Liver (tissue), 7 donors: ENCODE measurements at regions not wholly inside any gene's neighbourhood (a gene's known extent, or its start where the extent isn't known, plus 50 kb on each side); places are given as distances from the start of the nearest gene placed in this dataset.

Experiments
- DNase-seq: peaks from one replicate; pipeline ENCODE4 v3.0.0-alpha.2; 2017; ENCODE audit warnings: low spot score
- H3K27ac ChIP-seq, 2 donors: one replicate each; pipeline ENCODE4 v1.7.0; 2013; ENCODE audit warnings: inconsistent platforms in 2 of 2, low read length in 2 of 2, control low read depth in 1 of 2, low read depth in 1 of 2, mild to moderate bottlenecking in 1 of 2
- H3K27me3 ChIP-seq, 4 donors: one replicate each; pipeline versions ENCODE4 v1.6.1 to v1.7.0; 2013; ENCODE audit warnings: low read length in 3 of 4, inconsistent platforms in 1 of 4, mild to moderate bottlenecking in 1 of 4, moderate library complexity in 1 of 4; ENCODE audit not compliant: control insufficient read depth in 4 of 4, insufficient read depth in 4 of 4
- H3K36me3 ChIP-seq, 4 donors: one replicate each; pipeline versions ENCODE4 v1.6.1 to v1.7.0; 2013; ENCODE audit warnings: low read length in 3 of 4, mild to moderate bottlenecking in 3 of 4, low read depth in 1 of 4, moderate library complexity in 1 of 4; ENCODE audit not compliant: control insufficient read depth in 4 of 4, insufficient read depth in 3 of 4
- H3K4me1 ChIP-seq, 4 donors: one replicate each; pipeline versions ENCODE4 v1.6.1 to v1.7.0; 2013; ENCODE audit warnings: low read length in 3 of 4, mild to moderate bottlenecking in 3 of 4, moderate library complexity in 1 of 4; ENCODE audit not compliant: control insufficient read depth in 4 of 4, insufficient read depth in 4 of 4
- H3K4me3 ChIP-seq, 3 donors: one replicate each; pipeline versions ENCODE4 v1.6.1 to v1.7.0; 2013; ENCODE audit warnings: low read length in 3 of 3, control low read depth in 1 of 3, low read depth in 1 of 3, mild to moderate bottlenecking in 1 of 3
- H3K9ac ChIP-seq, 2 donors: one replicate each; pipeline ENCODE4 v1.7.0; 2013; ENCODE audit warnings: low read length in 2 of 2, mild to moderate bottlenecking in 2 of 2, moderate library complexity in 2 of 2, control low read depth in 1 of 2, low read depth in 1 of 2
- H3K9me3 ChIP-seq, 4 donors: one replicate each; pipeline versions ENCODE4 v1.6.1 to v1.7.0; 2013; ENCODE audit warnings: low read length in 3 of 4; ENCODE audit not compliant: control insufficient read depth in 4 of 4
- ATF3 ChIP-seq: IDR thresholded peaks from 2 replicates; pipeline ENCODE4 v1.6.1; 2016; ENCODE audit warnings: antibody characterized with exemption
- EGR1 ChIP-seq, 2 donors: IDR thresholded peaks; 2 replicates each; pipeline ENCODE4 v1.6.1; 2016 to 2018; ENCODE audit warnings: antibody characterized with exemption in 2 of 2, low read depth in 2 of 2
- FOXA1 ChIP-seq: IDR thresholded peaks from 2 replicates; pipeline ENCODE4 v1.6.1; 2016; ENCODE audit warnings: antibody characterized with exemption
- FOXA2 ChIP-seq: IDR thresholded peaks from 2 replicates; pipeline ENCODE4 v1.6.1; 2016; ENCODE audit warnings: antibody characterized with exemption
- HNF4A ChIP-seq, 2 donors: conservative IDR thresholded peaks; 2 replicates each; pipeline ENCODE4 v1.6.1; 2016; ENCODE audit warnings: antibody characterized with exemption in 2 of 2, mild to moderate bottlenecking in 2 of 2
- HNF4G ChIP-seq: IDR thresholded peaks from 2 replicates; pipeline ENCODE4 v1.6.1; 2016; ENCODE audit warnings: antibody characterized with exemption
- JUND ChIP-seq, 2 donors: IDR thresholded peaks; 2 replicates each; pipeline ENCODE4 v1.6.1; 2016; ENCODE audit warnings: antibody characterized with exemption in 2 of 2
- NR2F2 ChIP-seq: IDR thresholded peaks from 2 replicates; pipeline ENCODE4 v1.6.1; 2016; ENCODE audit warnings: antibody characterized with exemption
- RAD21 ChIP-seq, 2 donors: IDR thresholded peaks; 2 replicates each; pipeline ENCODE4 v1.6.1; 2016; ENCODE audit warnings: antibody characterized with exemption in 2 of 2, mild to moderate bottlenecking in 2 of 2
- REST ChIP-seq: IDR thresholded peaks from 2 replicates; pipeline ENCODE4 v1.6.1; 2016; ENCODE audit warnings: antibody characterized with exemption, mild to moderate bottlenecking
- RXRA ChIP-seq, 2 donors: IDR thresholded peaks; 2 replicates each; pipeline ENCODE4 v1.6.1; 2017 to 2018; ENCODE audit warnings: antibody characterized with exemption in 2 of 2, mild to moderate bottlenecking in 1 of 2
- TAF1 ChIP-seq: conservative IDR thresholded peaks from 2 replicates; pipeline ENCODE4 v1.6.1; 2016; ENCODE audit warnings: antibody characterized with exemption, mild to moderate bottlenecking
- YY1 ChIP-seq: IDR thresholded peaks from 2 replicates; pipeline ENCODE4 v1.6.1; 2016; ENCODE audit warnings: antibody characterized with exemption, mild to moderate bottlenecking
- ZBTB33 ChIP-seq: IDR thresholded peaks from 2 replicates; pipeline ENCODE4 v1.6.1; 2016; ENCODE audit warnings: antibody characterized with exemption
- WGBS: extraction: QIAGEN DNeasy Blood & Tissue Kit; methylation state at CpG from one replicate; pipeline ENCODE4 v1.1.7; 2013; 5-methylcytosine and 5-hydroxymethylcytosine counted together
- donor health status: healthy.
- donor health status: healthy.
- donor health status: healthy.
- donor health status: healthy.

GRCh38 chr2:104462731-104463130, 391.2 kb upstream of the POU3F3 start:
- no peak for DNase-seq
- Histone ChIP-seq H3K4me1 (no peaks in the 10 kb centered on the region), H3K9me3 (no peaks in the 10 kb centered on the region), H3K27me3 (no peaks in the 10 kb centered on the region), H3K27ac (no peak overlapping the region), H3K9ac (no peak overlapping the region), H3K36me3 (no peaks in the 10 kb centered on the region), H3K4me3 (no peak overlapping the region)
- 88% methylated on average over 2 of the region's 2 CpGs for WGBS
- TF ChIP-seq EGR1 (IDR thresholded peaks at IDR 0.05; ENCODE audit: low read depth in 2 of 2) = no peak

GRCh38 chr2:104465981-104466380, 387.9 kb upstream of the POU3F3 start:
- Histone ChIP-seq H3K27ac (no peak overlapping the region), H3K4me3 (no peak overlapping the region), H3K27me3 (no peaks in the 10 kb centered on the region), H3K9ac (no peak overlapping the region), H3K36me3 (no peaks in the 10 kb centered on the region), H3K9me3 (no peaks in the 10 kb centered on the region), H3K4me1 (no peaks in the 10 kb centered on the region)
- no peak for DNase-seq
- 71% methylated on average over 4 of the region's 4 CpGs for WGBS
- no peak for TF ChIP-seq RAD21 (IDR thresholded peaks at IDR 0.05)
- TF ChIP-seq REST = no peak
- TF ChIP-seq ATF3 = no peak
- TF ChIP-seq FOXA2 = no peak
- no peak for TF ChIP-seq EGR1 (IDR thresholded peaks at IDR 0.05; ENCODE audit: low read depth in 2 of 2)
- TF ChIP-seq HNF4A (conservative IDR thresholded peaks at IDR 0.05) = no peak
- no peak for TF ChIP-seq HNF4G
- TF ChIP-seq NR2F2 = no peak
- TF ChIP-seq JUND (IDR thresholded peaks at IDR 0.05) = no peak
- TF ChIP-seq ZBTB33 = no peak
- TF ChIP-seq TAF1 = no peak

GRCh38 chr2:104468846-104469245, 385.1 kb upstream of the POU3F3 start:
- no peak for DNase-seq
- no peaks in the 10 kb centered on the region for H3K9me3 ChIP-seq
- no peak overlapping the region for H3K27ac ChIP-seq
- no peak overlapping the region for H3K9ac ChIP-seq
- H3K27me3 ChIP-seq = no peaks in the 10 kb centered on the region
- WGBS = 62% methylated on average over 6 of the region's 6 CpGs
- no peaks in the 10 kb centered on the region for H3K4me1 ChIP-seq
- no peak overlapping the region for H3K4me3 ChIP-seq
- no peaks in the 10 kb centered on the region for H3K36me3 ChIP-seq
- TF ChIP-seq REST (no peak), FOXA1 (no peak), RXRA (IDR thresholded peaks at IDR 0.05) (no peak), YY1 (no peak), EGR1 (IDR thresholded peaks at IDR 0.05; ENCODE audit: low read depth in 2 of 2) (no peak), TAF1 (no peak), HNF4A (conservative IDR thresholded peaks at IDR 0.05) (no peak), HNF4G (no peak)
